Testis (tissue), 2 donors: ENCODE measurements at regions not wholly inside any gene's neighbourhood (a gene's known extent, or its start where the extent isn't known, plus 50 kb on each side); places are given as distances from the start of the nearest gene placed in this dataset.

ENCODE experiments used
- DNase-seq: peaks from one replicate; pipeline ENCODE4 v3.0.0-alpha.2; 2019
- H3K27ac ChIP-seq, 2 donors: fragments of 200-600 bp; sonication (generic); one replicate each; pipeline ENCODE4 v1.5.1; 2019
- H3K27me3 ChIP-seq: fragments of 200-600 bp; sonication (generic); one replicate; pipeline ENCODE4 v1.5.1; 2019
- H3K36me3 ChIP-seq: fragments of 200-600 bp; sonication (generic); one replicate; pipeline ENCODE4 v1.5.1; 2017; ENCODE audit warnings: low read depth; ENCODE audit errors: missing control alignments
- H3K4me1 ChIP-seq: fragments of 200-600 bp; sonication (generic); one replicate; pipeline ENCODE4 v1.5.1; 2019
- H3K4me3 ChIP-seq, 2 donors: fragments of 200-600 bp; sonication (generic); one replicate each; pipeline ENCODE4 v1.5.1; 2017 to 2019
- H3K9me3 ChIP-seq: fragments of 200-600 bp; sonication (generic); one replicate; pipeline ENCODE4 v1.5.1; 2017
- POLR2A ChIP-seq: fragments of 450-650 bp; IDR thresholded peaks from one replicate; pipeline ENCODE4 v1.6.1; 2017; ENCODE audit warnings: antibody characterized with exemption, mild to moderate bottlenecking, moderate library complexity
- WGBS, 2 donors: methylation state at CpG; one replicate each; pipeline ENCODE4 v1.1.5; 2018; 5-methylcytosine and 5-hydroxymethylcytosine counted together
- intact Hi-C: fragments of 100-400 bp; cut with DNase I; formaldehyde crosslinking; loops from one replicate; pipeline ENCODE4 v1.15.1; 2023; ENCODE audit warnings: low total_unique reads
- TF ChIP-seq, protein P1 (sequence below), 3 experiments: fragments of 450-650 bp in 2 of 3; fragments of 200-600 bp in 1 of 3; sonication (generic) in 1 of 3; IDR thresholded peaks; one replicate each; pipeline ENCODE4 v1.5.1; 2016 to 2019; ENCODE audit warnings: antibody characterized with exemption in 3 of 3, mild to moderate bottlenecking in 2 of 3, moderate library complexity in 1 of 3

DNA sequence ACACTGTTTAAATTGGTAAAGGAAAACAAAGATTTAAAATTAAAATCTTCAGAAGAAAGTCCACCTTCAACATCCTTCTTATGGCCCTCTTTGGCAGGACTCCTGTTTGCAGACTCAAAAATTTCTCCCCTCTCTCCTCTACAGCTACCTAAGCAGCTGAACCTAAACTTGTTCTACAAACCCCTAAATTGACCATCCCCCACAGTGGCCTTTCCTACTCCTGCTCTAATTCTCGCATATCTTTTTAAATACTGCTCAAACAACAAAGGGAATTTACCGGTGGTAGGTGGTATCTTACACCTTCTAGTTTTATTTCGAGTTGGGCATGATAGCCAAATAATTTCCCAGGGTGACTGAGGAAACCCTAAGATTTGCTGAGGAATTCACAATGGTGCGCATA, 53.5 kb upstream of the PDC start:
- intact Hi-C loops, result no loop called here
- DNase-seq, result no peak
- WGBS, 2 donors, result 78 to 87% methylated on average over 4 of the region's 4 CpGs
- TF ChIP-seq, protein P1, sequence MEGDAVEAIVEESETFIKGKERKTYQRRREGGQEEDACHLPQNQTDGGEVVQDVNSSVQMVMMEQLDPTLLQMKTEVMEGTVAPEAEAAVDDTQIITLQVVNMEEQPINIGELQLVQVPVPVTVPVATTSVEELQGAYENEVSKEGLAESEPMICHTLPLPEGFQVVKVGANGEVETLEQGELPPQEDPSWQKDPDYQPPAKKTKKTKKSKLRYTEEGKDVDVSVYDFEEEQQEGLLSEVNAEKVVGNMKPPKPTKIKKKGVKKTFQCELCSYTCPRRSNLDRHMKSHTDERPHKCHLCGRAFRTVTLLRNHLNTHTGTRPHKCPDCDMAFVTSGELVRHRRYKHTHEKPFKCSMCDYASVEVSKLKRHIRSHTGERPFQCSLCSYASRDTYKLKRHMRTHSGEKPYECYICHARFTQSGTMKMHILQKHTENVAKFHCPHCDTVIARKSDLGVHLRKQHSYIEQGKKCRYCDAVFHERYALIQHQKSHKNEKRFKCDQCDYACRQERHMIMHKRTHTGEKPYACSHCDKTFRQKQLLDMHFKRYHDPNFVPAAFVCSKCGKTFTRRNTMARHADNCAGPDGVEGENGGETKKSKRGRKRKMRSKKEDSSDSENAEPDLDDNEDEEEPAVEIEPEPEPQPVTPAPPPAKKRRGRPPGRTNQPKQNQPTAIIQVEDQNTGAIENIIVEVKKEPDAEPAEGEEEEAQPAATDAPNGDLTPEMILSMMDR (IDR thresholded peaks at IDR 0.05), result no peak
- no peak for TF ChIP-seq POLR2A
- Histone ChIP-seq H3K4me1 (no peaks in the 10 kb centered on the region), H3K9me3 (no peaks in the 10 kb centered on the region), H3K27ac (no peak overlapping the region), H3K27me3 (no peaks in the 10 kb centered on the region), H3K36me3 (no peaks in the 10 kb centered on the region), H3K4me3 (no peak overlapping the region)

DNA sequence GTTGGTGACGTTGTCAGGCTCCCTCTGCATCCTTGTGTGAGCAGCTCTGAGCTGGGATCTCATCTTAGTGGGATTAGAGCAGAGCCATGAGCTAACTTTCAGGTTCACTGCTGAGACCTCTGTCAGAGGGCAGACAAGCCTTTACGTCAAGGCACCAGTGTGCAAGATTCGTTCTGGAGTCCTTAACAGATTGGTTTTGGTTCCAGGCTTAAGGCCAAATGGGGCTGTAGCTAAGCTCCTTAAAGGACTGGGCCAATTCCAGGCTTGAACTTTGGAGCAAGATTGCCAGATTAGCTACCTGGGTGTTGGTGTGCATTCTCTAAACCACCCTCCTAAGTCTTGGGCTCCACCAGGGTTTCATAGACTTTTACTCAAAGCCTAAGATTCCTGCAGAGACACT, 52.6 kb upstream of the PDC start:
- WGBS, 2 donors, result 75 to 82% methylated on average over 1 to 3 of the region's 3 CpGs
- no peak for DNase-seq
- Histone ChIP-seq H3K4me3 (no peak overlapping the region), H3K36me3 (no peaks in the 10 kb centered on the region), H3K4me1 (no peaks in the 10 kb centered on the region), H3K27me3 (no peaks in the 10 kb centered on the region), H3K27ac (no peak overlapping the region), H3K9me3 (no peaks in the 10 kb centered on the region)
- intact Hi-C loops, result no loop called here
- TF ChIP-seq, protein P1 (IDR thresholded peaks at IDR 0.05), result no peak
- TF ChIP-seq POLR2A, result no peak

DNA sequence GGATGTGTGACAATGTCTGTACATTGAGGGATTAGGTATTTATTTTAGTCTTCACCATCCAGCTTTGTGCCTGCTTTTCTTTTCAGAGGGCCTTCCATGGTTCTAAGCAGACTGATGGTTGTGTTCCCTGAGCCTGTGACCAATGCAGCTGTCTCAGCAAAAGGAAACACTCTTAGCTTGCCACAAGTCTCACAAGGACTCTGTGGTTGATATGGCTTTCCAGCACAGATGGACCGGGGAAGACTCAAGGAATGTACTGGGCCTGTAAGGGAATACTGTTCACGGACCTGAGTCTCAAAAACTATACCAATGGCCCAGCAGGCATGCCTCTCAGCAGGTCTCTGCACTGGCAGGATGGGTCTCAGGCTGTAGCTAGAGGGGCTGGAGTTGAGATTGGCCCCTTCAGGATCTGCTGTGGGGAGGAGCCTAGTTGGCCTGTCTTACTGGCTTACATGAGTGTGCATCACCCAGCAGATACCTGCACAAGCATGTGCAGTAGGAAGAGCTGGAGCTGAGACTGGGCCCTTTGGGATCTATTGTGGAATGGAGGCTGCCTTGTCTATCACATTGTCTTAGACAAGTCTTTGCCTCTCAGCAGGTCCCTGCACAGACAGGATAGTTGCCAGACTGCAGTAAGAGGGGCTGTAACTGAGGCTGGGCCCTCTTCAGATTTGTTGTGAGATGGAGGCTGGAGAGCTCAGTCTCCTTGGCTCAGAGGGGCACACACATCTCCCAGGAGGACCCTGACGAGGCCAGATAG, 52.0 kb upstream of the PDC start:
- DNase-seq, result no peak
- Histone ChIP-seq H3K9me3 (no peaks in the 10 kb centered on the region), H3K27ac (no peak overlapping the region), H3K36me3 (no peaks in the 10 kb centered on the region), H3K27me3 (no peaks in the 10 kb centered on the region), H3K4me1 (no peaks in the 10 kb centered on the region), H3K4me3 (no peak overlapping the region)
- 87 to 100% methylated on average over 3 of the region's 3 CpGs for WGBS, 2 donors
- intact Hi-C loops, result no loop called here
- TF ChIP-seq POLR2A, result no peak
- TF ChIP-seq, protein P1 (IDR thresholded peaks at IDR 0.05), result no peak

DNA sequence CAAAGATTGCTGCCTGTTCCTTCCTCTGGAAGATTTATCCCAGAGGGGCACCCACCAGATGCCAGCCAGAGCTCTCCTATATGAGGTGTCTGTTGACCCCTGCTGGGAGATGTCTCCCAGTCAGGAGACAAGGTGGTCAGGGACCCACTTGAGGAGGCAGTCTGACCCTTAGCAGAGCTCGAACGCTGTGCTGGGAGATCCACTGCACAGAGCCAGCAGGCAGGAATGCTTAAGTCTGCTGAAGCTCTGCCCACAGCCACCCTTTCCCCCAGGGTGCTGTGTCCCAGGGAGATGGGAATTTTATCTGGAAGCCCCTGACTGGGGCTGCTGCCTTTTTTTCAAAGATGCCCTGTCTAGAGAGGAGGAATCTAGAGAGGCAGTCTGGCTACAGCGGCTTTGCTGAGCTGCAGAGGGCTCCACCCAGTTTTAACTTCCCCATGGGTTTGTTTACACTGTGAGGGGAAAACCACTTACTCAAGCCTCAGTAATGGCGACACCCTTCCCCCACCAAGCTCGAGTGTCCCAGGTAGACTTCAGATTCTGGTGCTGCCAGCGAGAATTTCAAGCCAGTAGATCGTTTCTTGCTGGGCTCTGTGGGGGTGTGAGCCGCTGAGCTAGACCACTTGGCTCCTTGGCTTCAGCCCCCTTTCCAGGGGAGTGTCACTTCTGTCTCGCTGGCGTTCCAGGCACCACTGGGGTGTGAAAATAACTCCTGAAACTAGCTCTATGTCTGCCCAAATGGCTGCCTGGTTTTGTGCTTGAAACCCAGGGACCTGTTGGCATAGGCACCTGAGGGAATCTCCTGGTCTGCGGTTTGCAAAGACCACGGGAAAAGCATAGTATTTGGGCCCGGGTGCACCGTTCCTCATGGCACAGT, 51.1 kb upstream of the PDC start:
- Histone ChIP-seq H3K4me1 (no peaks in the 10 kb centered on the region), H3K27ac (no peak overlapping the region), H3K27me3 (no peaks in the 10 kb centered on the region), H3K9me3 (no peaks in the 10 kb centered on the region), H3K36me3 (no peaks in the 10 kb centered on the region), H3K4me3 (no peak overlapping the region)
- WGBS, 2 donors, result 78 to 81% methylated on average over 13 to 14 of the region's 14 CpGs
- DNase-seq, result no peak
- intact Hi-C loops, result no loop called here
- TF ChIP-seq POLR2A, result no peak
- TF ChIP-seq, protein P1 (IDR thresholded peaks at IDR 0.05), result no peak
